Panc1 (cell line): ENCODE measurements at regions not wholly inside any gene's neighbourhood (a gene's known extent, or its start where the extent isn't known, plus 50 kb on each side); places are given as distances from the start of the nearest gene placed in this dataset.

ENCODE experiments used
- CTCF ChIP-seq: fragments of 450-650 bp; IDR thresholded peaks from 2 replicates; pipeline ENCODE4 v1.5.1; 2017; ENCODE audit warnings: mild to moderate bottlenecking
- POLR2AphosphoS5 ChIP-seq: IDR thresholded peaks from 2 replicates; pipeline ENCODE4 v1.6.1; 2012; ENCODE audit warnings: mild to moderate bottlenecking, low read depth, low read length, moderate library complexity
- SIN3A ChIP-seq: IDR thresholded peaks from 2 replicates; pipeline ENCODE4 v1.6.1; 2012; ENCODE audit warnings: low read depth, mild to moderate bottlenecking, low read length, moderate library complexity, borderline replicate concordance; ENCODE audit not compliant: insufficient read depth
- TCF7L2 ChIP-seq: IDR thresholded peaks from 2 replicates; pipeline ENCODE4 v1.6.1; 2011; ENCODE audit warnings: mild to moderate bottlenecking, low read depth, low read length, inconsistent platforms

GRCh38 chr10:62626817-62627216 is 177.7 kb upstream of the ADO start:
- TF ChIP-seq CTCF (no peak), POLR2AphosphoS5 (no peak), TCF7L2 (no peak), SIN3A (no peak)
